BJ (cell line): ENCODE measurements at regions not wholly inside any gene's neighbourhood (a gene's known extent, or its start where the extent isn't known, plus 50 kb on each side); places are given as distances from the start of the nearest gene placed in this dataset.

Experiments used
- CTCF ChIA-PET: fragments of 350-600 bp; formaldehyde crosslinking; extraction: SDS; loops from one replicate; lab custom pipeline; 2021; ENCODE audit warnings: antibody characterized with exemption, inconsistent platforms; lab: Yijun Ruan, JAX
- POLR2A ChIA-PET: fragments of 300-600 bp; sonication (Branson Sonifier 250); formaldehyde crosslinking; extraction: SDS; loops from one replicate; lab custom pipeline; 2021; ENCODE audit warnings: antibody characterized with exemption; lab: Charles Lee
- DNase-seq: peaks from one replicate; pipeline ENCODE4 v3.0.0-alpha.2; 2011; ENCODE audit warnings: low read depth
- H3K27me3 ChIP-seq: 2 replicates; pipeline ENCODE4 v1.6.0; 2011; ENCODE audit warnings: low read length; ENCODE audit not compliant: control insufficient read depth, insufficient read depth
- H3K36me3 ChIP-seq: 2 replicates; pipeline ENCODE4 v1.5.1; 2011; ENCODE audit warnings: low read length; ENCODE audit not compliant: control insufficient read depth, insufficient read depth
- H3K4me3 ChIP-seq: 2 replicates; pipeline ENCODE4 v1.5.1; 2011; ENCODE audit warnings: low read depth, mild to moderate bottlenecking, control low read depth, low read length
- CTCF ChIP-seq: IDR thresholded peaks from 2 replicates; pipeline ENCODE4 v1.5.1; 2011; ENCODE audit warnings: low read depth, mild to moderate bottlenecking, control low read depth, inconsistent platforms, low read length, moderate library complexity; ENCODE audit not compliant: insufficient read depth

GRCh38 chr2:111663471-111664274, 220.3 kb downstream of the ANAPC1 start:
- Histone ChIP-seq H3K36me3 (no peaks in the 10 kb centered on the region), H3K27me3 (no peaks in the 10 kb centered on the region), H3K4me3 (no peak overlapping the region)
- POLR2A ChIA-PET: no interaction called here
- CTCF ChIA-PET: interaction anchor here (1.3 kb wide), 1 partner anchor 547 kb away, joined by 4 read pairs; no protein-coding TSS in a partner anchor
- peak; percentile 21 for TF ChIP-seq CTCF
- no peak for DNase-seq

- no peak for TF ChIP-seq CTCF
- Histone ChIP-seq H3K4me3 (no peak overlapping the region), H3K36me3 (no peaks in the 10 kb centered on the region), H3K27me3 (no peaks in the 10 kb centered on the region)
- CTCF ChIA-PET: no interaction called here
- no peak for DNase-seq
- POLR2A ChIA-PET: no interaction called here
Measured at GRCh38 chr2:111664275-111664850, 219.6 kb downstream of the ANAPC1 start.

GRCh38 chr2:111665011-111665410, 219.0 kb downstream of the ANAPC1 start:
- POLR2A ChIA-PET: no interaction called here

GRCh38 chr2:111665551-111666116, 218.4 kb downstream of the ANAPC1 start:
- ChIA-PET CTCF (no interaction called here), POLR2A (no interaction called here)
- Histone ChIP-seq H3K27me3 (no peaks in the 10 kb centered on the region), H3K4me3 (no peak overlapping the region), H3K36me3 (no peaks in the 10 kb centered on the region)
- no peak for TF ChIP-seq CTCF
- no peak for DNase-seq

More at GRCh38 chr2:111665011-111665410, 219.0 kb downstream of the ANAPC1 start:
- no peak for TF ChIP-seq CTCF
- Histone ChIP-seq H3K27me3 (no peaks in the 10 kb centered on the region), H3K36me3 (no peaks in the 10 kb centered on the region), H3K4me3 (no peak overlapping the region)
- DNase-seq: no peak
- CTCF ChIA-PET: interaction anchor here (0.6 kb wide), 1 partner anchor 399 kb away, joined by 3 read pairs; no protein-coding TSS in a partner anchor

- H3K36me3 ChIP-seq: no peaks in the 10 kb centered on the region
- no peaks in the 10 kb centered on the region for H3K27me3 ChIP-seq
- TF ChIP-seq CTCF: no peak
- CTCF ChIA-PET: no interaction called here
- no peak overlapping the region for H3K4me3 ChIP-seq
- no peak for DNase-seq
- POLR2A ChIA-PET: no interaction called here
Measured at GRCh38 chr2:111666160-111666559, 217.8 kb downstream of the ANAPC1 start.
